ENCODE measurements at regions not wholly inside any gene's neighbourhood (a gene's known extent, or its start where the extent isn't known, plus 50 kb on each side); places are given as distances from the start of the nearest gene placed in this dataset.

GRCh38 chr16:72367851-72368250 lies 195.9 kb upstream of the PMFBP1 start:
- RAD21 ChIA-PET (ENCODE audit: low non-redundant PET in 1 of 2, low total read pairs in 2 of 2, uncharacterized antibody in 2 of 2, unreplicated experiment in 2 of 2): no interaction called here
- no TSS peak for BruUV-seq (replicated peaks)
- POLR2A ChIA-PET: no interaction called here
- TF ChIP-seq JUND (IDR thresholded peaks at IDR 0.05) (no peak), EZH2phosphoT487 (IDR thresholded peaks at IDR 0.05; ENCODE audit: borderline replicate concordance) (no peak), CTCF (IDR thresholded peaks at IDR 0.05 in 2 of 3, conservative IDR thresholded peaks at IDR 0.05 in 1 of 3; ENCODE audit: borderline replicate concordance in 1 of 3, insufficient read depth in 1 of 3, low read depth in 2 of 3, low read length in 2 of 3) (no peak), ZBTB33 (IDR thresholded peaks at IDR 0.05; ENCODE audit: extremely low read depth, insufficient replicate concordance, low read length) (no peak), ZFX (IDR thresholded peaks at IDR 0.05) (no peak), MAX (IDR thresholded peaks at IDR 0.05) (no peak), RAD21 (IDR thresholded peaks at IDR 0.05; ENCODE audit: low read depth) (no peak), SP1 (IDR thresholded peaks at IDR 0.05; ENCODE audit: low read depth) (no peak), ELF1 (IDR thresholded peaks at IDR 0.05; ENCODE audit: borderline replicate concordance, low read depth) (no peak), POLR2A (IDR thresholded peaks at IDR 0.05; ENCODE audit: borderline replicate concordance, extremely low read depth, insufficient read depth, insufficient read length) (no peak), REST (IDR thresholded peaks at IDR 0.05; ENCODE audit: low read depth) (no peak), FOSL1 (IDR thresholded peaks at IDR 0.05; ENCODE audit: low read depth) (no peak), CEBPB (IDR thresholded peaks at IDR 0.05; ENCODE audit: low read depth) (no peak), POLR2AphosphoS5 (IDR thresholded peaks at IDR 0.05; ENCODE audit: low read depth, low read length) (no peak), EZH2 (IDR thresholded peaks at IDR 0.05) (no peak), YY1 (IDR thresholded peaks at IDR 0.05; ENCODE audit: extremely low read depth, insufficient replicate concordance, low read depth, low read length) (no peak), CBX3 (IDR thresholded peaks at IDR 0.05; ENCODE audit: low read depth) (no peak)
- Histone ChIP-seq H4K20me1 (ENCODE audit: insufficient read depth) (no peaks in the 10 kb centered on the region), H3K27ac (ENCODE audit: low read depth, low read length) (no peak overlapping the region), H3K4me2 (ENCODE audit: low read length) (no peak overlapping the region), H3K4me1 (ENCODE audit: control insufficient read depth in 1 of 2, insufficient read depth in 2 of 2, low read length in 2 of 2) (peaks cover 5 to 13% of the 10 kb centered on the region in 2 experiments; a peak in 3 of 4 replicates), H3K27me3 (ENCODE audit: insufficient read depth, low read length) (no peaks in the 10 kb centered on the region), H2AFZ (ENCODE audit: low read depth, low read length, poor library complexity, severe bottlenecking) (no peak overlapping the region), H3K79me2 (ENCODE audit: insufficient read depth, low read length) (no peaks in the 10 kb centered on the region), H3K9me3 (ENCODE audit: control insufficient read depth in 1 of 2, insufficient read depth in 1 of 2, low read depth in 1 of 2, low read length in 2 of 2) (peaks cover 0 to 3% of the 10 kb centered on the region in 2 experiments; a peak in 2 of 4 replicates), H3K36me3 (ENCODE audit: control insufficient read depth in 1 of 2, insufficient read depth in 2 of 2, low read length in 2 of 2) (no peaks in the 10 kb centered on the region), H3K4me3 (replicated peaks in 1 of 2; ENCODE audit: low read depth in 1 of 2, low read length in 2 of 2) (no peak overlapping the region), H3K9ac (ENCODE audit: low read length) (no peak overlapping the region), H3K9me2 (ENCODE audit: insufficient read depth) (no peaks in the 10 kb centered on the region)
- intact Hi-C loops (cut with micrococcal nuclease): no loop called here
- ATAC-seq: no peak
- no peak for DNase-seq (ENCODE audit: low read depth, low spot score)
- CTCF ChIA-PET: no interaction called here

Data from HCT116 (cell line).